HG02759 (cell line): ENCODE measurements at regions not wholly inside any gene's neighbourhood (a gene's known extent, or its start where the extent isn't known, plus 50 kb on each side); places are given as distances from the start of the nearest gene placed in this dataset.

Experiments used
- ATAC-seq: cut with Tn5 transposase; IDR thresholded peaks from one replicate; pipeline ENCODE4 v1.9.1; 2021; ENCODE audit warnings: mild to moderate bottlenecking, moderate library complexity; ENCODE audit not compliant: unreplicated experiment

GRCh38 chr9:22389271-22389670 lies 57.4 kb upstream of the DMRTA1 start:
- no peak for ATAC-seq

- no peak for ATAC-seq
These were observed 54.1 kb upstream of the DMRTA1 start for GRCh38 chr9:22392523-22392922.

GRCh38 chr9:22395687-22396141 lies 50.9 kb upstream of the DMRTA1 start:
- ATAC-seq: no peak
